NB4 (cell line): ENCODE measurements at regions not wholly inside any gene's neighbourhood (a gene's known extent, or its start where the extent isn't known, plus 50 kb on each side); places are given as distances from the start of the nearest gene placed in this dataset.

ENCODE experiments used
- DNase-seq: peaks from one replicate; pipeline ENCODE4 v3.0.0; 2010; ENCODE audit warnings: low read depth
- H3K4me3 ChIP-seq: one replicate; pipeline ENCODE4 v1.5.1; 2011; ENCODE audit warnings: mild to moderate bottlenecking, low read depth, low read length, moderate library complexity
- MAX ChIP-seq: IDR thresholded peaks from 2 replicates; pipeline ENCODE4 v1.6.1; 2011; ENCODE audit warnings: low read depth, low read length
- MYC ChIP-seq: IDR thresholded peaks from 2 replicates; pipeline ENCODE4 v1.6.1; 2011; ENCODE audit warnings: low read depth, low read length
- POLR2A ChIP-seq: IDR thresholded peaks from 2 replicates; pipeline ENCODE4 v1.6.1; 2011; ENCODE audit warnings: mild to moderate bottlenecking; ENCODE audit not compliant: insufficient read length; ENCODE audit errors: extremely low read depth
- TF ChIP-seq, protein P1 (sequence below): IDR thresholded peaks from one replicate; pipeline ENCODE4 v1.5.1; 2012; ENCODE audit warnings: low read depth, low read length

- H3K4me3 ChIP-seq: no peak overlapping the region
- no peak for DNase-seq
These were observed 177.9 kb upstream of the SOX2 start for GRCh38 chr3:181533811-181534210.

DNA sequence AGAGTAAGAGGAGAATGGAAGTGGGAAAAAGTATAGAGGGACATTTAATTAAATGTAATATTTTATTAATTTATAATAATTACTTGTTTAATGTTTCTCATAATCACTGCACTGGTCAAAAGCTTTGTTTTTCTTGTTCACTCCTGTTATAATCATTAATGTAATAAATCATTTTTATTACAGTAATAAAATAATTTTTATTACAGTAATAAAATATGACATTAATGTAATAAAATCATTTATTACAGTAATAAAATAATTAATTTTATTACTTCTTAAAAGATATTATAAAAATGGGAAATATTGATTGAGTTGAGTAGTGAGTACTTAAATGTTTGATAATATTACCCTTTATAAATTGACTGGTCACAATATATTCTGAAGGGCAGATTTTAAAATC is 181.1 kb upstream of the SOX2 start:
- H3K4me3 ChIP-seq: no peak overlapping the region
- no peak for DNase-seq
- TF ChIP-seq POLR2A (no peak), MAX (no peak), MYC (no peak)
- TF ChIP-seq, protein P1, sequence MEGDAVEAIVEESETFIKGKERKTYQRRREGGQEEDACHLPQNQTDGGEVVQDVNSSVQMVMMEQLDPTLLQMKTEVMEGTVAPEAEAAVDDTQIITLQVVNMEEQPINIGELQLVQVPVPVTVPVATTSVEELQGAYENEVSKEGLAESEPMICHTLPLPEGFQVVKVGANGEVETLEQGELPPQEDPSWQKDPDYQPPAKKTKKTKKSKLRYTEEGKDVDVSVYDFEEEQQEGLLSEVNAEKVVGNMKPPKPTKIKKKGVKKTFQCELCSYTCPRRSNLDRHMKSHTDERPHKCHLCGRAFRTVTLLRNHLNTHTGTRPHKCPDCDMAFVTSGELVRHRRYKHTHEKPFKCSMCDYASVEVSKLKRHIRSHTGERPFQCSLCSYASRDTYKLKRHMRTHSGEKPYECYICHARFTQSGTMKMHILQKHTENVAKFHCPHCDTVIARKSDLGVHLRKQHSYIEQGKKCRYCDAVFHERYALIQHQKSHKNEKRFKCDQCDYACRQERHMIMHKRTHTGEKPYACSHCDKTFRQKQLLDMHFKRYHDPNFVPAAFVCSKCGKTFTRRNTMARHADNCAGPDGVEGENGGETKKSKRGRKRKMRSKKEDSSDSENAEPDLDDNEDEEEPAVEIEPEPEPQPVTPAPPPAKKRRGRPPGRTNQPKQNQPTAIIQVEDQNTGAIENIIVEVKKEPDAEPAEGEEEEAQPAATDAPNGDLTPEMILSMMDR: no peak

More at GRCh38 chr3:181533811-181534210, 177.9 kb upstream of the SOX2 start:
- no peak for TF ChIP-seq MYC
- no peak for TF ChIP-seq POLR2A
- no peak for TF ChIP-seq MAX
- TF ChIP-seq, protein P1: no peak

DNA sequence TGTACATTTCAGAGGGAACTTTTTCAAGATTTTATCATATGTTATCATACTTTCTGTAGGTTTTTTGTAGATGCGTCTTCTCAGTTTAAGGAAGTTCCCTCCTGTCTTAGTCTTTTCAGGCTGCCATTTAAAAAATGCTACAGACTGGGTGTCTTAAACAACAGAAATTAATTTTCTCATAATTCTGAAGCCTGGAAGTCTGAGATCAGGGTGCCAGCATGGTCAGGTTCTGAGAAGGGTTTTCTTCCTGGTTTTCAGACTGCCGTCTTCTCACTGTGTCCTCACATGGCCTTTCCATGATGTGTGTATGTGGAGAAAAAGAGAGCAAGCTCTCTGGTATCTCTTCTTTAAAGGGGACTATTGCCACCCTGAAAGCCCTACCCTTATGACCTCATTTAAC is 189.9 kb upstream of the SOX2 start:
- H3K4me3 ChIP-seq: no peak overlapping the region
- TF ChIP-seq MYC (no peak), POLR2A (no peak), MAX (no peak)
- TF ChIP-seq, protein P1: no peak
- no peak for DNase-seq

DNA sequence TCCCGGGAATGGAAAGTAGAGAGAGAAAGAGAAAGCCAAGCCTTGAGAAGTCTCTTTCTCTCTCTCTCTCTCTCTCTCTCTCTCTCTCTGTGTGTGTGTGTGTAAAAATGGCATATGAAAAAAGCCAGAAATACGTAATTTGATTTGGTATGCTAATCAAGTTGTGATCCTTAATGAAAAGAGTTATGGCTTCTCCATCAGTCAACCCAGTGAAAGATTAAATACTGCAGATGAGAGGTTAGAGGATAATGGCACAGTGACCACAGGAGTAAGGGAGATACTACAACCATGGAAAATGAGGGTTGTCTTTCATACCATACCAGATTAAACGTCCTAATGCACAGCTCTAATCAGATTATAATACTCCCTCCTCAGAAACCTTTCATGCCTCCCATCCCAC is 193.5 kb upstream of the SOX2 start:
- DNase-seq: no peak
- TF ChIP-seq MYC: no peak
- TF ChIP-seq POLR2A: no peak
- TF ChIP-seq, protein P1: no peak
- no peak for TF ChIP-seq MAX
- H3K4me3 ChIP-seq: no peak overlapping the region

GRCh38 chr3:181512787-181513186 is 198.9 kb upstream of the SOX2 start:
- H3K4me3 ChIP-seq: no peak overlapping the region
- DNase-seq: no peak
- TF ChIP-seq MAX: no peak
- TF ChIP-seq MYC: no peak
- TF ChIP-seq, protein P1: no peak
- TF ChIP-seq POLR2A: no peak

DNA sequence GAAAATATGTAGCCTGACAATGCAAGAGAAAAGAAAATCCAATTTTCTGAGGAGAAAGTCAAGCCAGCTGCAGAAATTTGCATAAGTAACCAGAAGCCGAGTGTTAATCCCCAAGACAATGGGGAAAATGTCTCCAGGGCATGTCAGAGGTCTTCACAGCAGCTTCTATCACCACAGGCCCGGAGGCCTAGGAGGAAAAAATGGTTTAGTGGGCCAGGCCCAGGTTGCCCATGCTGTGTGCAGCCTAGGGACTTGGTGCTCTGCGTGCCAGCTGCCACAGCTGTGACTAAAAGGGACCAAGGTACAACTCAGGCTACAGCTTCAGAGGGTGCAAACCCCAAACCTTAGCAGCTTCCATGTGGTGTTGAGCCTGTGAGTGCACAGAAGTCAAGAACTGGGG is 201.2 kb upstream of the SOX2 start:
- H3K4me3 ChIP-seq: no peak overlapping the region
- TF ChIP-seq, protein P1: no peak
- TF ChIP-seq MAX (no peak), MYC (no peak), POLR2A (no peak)
- DNase-seq: no peak
